ENCODE measurements at regions not wholly inside any gene's neighbourhood (a gene's known extent, or its start where the extent isn't known, plus 50 kb on each side); places are given as distances from the start of the nearest gene placed in this dataset.

DNA sequence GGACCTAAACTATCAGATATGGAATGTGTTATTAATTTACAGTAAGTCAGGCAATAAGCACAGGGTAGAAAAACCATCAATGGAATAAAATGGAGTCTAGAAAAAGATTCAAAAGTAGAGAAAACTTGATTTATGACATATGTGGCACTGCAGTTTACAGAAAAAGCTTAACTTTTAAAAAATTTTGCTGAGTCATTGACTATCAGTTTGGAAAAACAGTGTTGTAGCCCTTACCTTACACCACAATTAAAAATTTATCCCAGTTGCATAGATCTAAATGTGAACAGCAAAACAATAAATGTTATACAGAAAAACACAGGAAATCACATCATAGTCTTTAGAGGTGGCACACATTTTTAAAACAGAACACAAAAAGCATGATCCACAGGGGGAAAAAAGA is 108.5 kb downstream of the USP22 start:
- Histone ChIP-seq H3K9me3 (ENCODE audit: control insufficient read depth, insufficient read depth, low read length) (peaks cover 4% of the 10 kb centered on the region; the same call in 1 of the 2 replicates), H3K27me3 (ENCODE audit: control insufficient read depth, insufficient read depth, low read length) (no peaks in the 10 kb centered on the region), H3K4me3 (ENCODE audit: low read depth, low read length) (no peak overlapping the region), H3K27ac (ENCODE audit: low read depth, low read length) (no peak overlapping the region)
- ChIA-PET POLR2A (no interaction called here), CTCF (interaction anchor here (0.7 kb wide), 1 partner anchor 59 kb away, joined by 9 read pairs; no protein-coding TSS in a partner anchor)
- DNase-seq (ENCODE audit: low read depth, low spot score), result no peak
- TF ChIP-seq, protein P1, sequence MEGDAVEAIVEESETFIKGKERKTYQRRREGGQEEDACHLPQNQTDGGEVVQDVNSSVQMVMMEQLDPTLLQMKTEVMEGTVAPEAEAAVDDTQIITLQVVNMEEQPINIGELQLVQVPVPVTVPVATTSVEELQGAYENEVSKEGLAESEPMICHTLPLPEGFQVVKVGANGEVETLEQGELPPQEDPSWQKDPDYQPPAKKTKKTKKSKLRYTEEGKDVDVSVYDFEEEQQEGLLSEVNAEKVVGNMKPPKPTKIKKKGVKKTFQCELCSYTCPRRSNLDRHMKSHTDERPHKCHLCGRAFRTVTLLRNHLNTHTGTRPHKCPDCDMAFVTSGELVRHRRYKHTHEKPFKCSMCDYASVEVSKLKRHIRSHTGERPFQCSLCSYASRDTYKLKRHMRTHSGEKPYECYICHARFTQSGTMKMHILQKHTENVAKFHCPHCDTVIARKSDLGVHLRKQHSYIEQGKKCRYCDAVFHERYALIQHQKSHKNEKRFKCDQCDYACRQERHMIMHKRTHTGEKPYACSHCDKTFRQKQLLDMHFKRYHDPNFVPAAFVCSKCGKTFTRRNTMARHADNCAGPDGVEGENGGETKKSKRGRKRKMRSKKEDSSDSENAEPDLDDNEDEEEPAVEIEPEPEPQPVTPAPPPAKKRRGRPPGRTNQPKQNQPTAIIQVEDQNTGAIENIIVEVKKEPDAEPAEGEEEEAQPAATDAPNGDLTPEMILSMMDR (IDR thresholded peaks at IDR 0.05; ENCODE audit: low read depth, low read length), result no peak

DNA sequence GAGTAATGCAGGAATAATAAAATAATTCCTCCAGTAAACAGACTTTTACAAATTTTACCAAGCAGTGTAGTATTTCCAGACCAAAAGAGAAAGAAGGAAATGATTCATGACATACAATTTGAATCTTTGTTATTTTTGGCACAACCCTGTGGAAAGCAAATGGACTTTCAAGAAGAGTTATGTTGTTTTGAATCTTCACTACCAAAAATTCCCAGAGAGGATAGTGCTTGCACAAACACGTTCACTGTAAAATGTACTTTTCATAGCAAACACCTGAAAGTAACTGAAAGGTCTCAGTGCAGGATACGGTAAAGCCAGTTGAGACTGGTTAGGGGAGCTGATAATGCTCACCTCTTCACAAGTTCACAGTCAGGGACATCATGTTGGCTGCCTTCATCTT is 107.1 kb downstream of the USP22 start:
- CTCF ChIA-PET, result interaction anchor here (1.1 to 2.4 kb wide), 3 partner anchors 28 to 108 kb away, joined by 3 to 13 read pairs (median 3); partner anchors contain the start of gene USP22
- DNase-seq (ENCODE audit: low read depth, low spot score), result no peak
- H3K4me3 ChIP-seq (ENCODE audit: low read depth, low read length), result no peak overlapping the region
- POLR2A ChIA-PET, result interaction anchor here (1.0 kb wide), 1 partner anchor 108 kb away, joined by 3 read pairs; no protein-coding TSS in a partner anchor
- peaks cover 2% of the 10 kb centered on the region for H3K27me3 ChIP-seq (ENCODE audit: control insufficient read depth, insufficient read depth, low read length)
- TF ChIP-seq, protein P1 (IDR thresholded peaks at IDR 0.05; ENCODE audit: low read depth, low read length), result no peak
- peaks cover 4% of the 10 kb centered on the region; the same call in 1 of the 2 replicates for H3K9me3 ChIP-seq (ENCODE audit: control insufficient read depth, insufficient read depth, low read length)
- no peak overlapping the region for H3K27ac ChIP-seq (ENCODE audit: low read depth, low read length)

DNA sequence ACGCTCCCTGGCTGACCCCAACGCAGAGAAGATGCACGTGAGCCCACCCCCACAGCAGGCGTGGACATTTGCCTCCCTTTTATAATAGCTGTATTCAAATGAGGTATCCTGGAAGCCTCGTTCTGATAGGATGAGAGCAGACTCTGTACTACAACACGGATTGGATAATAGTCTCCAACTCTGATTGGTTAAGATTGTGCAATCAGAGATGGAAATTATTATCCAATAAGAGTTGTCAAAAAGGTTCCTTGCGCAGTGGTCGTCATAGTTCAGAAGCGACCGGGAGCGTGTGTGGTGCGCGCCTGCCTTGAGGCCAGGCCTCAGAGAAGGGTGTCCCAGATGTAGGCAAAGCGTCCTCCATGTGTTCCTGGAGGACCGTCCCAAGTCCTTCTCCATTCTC is 104.6 kb downstream of the USP22 start:
- TF ChIP-seq, protein P1 (IDR thresholded peaks at IDR 0.05; ENCODE audit: low read depth, low read length), result no peak
- no peak overlapping the region for H3K27ac ChIP-seq (ENCODE audit: low read depth, low read length)
- H3K27me3 ChIP-seq (ENCODE audit: control insufficient read depth, insufficient read depth, low read length), result peaks cover 2% of the 10 kb centered on the region
- H3K4me3 ChIP-seq (ENCODE audit: low read depth, low read length), result no peak overlapping the region
- DNase-seq (ENCODE audit: low read depth, low spot score), result no peak
- H3K9me3 ChIP-seq (ENCODE audit: control insufficient read depth, insufficient read depth, low read length), result peaks cover 4% of the 10 kb centered on the region; the same call in 1 of the 2 replicates
- ChIA-PET CTCF (no interaction called here), POLR2A (no interaction called here)

DNA sequence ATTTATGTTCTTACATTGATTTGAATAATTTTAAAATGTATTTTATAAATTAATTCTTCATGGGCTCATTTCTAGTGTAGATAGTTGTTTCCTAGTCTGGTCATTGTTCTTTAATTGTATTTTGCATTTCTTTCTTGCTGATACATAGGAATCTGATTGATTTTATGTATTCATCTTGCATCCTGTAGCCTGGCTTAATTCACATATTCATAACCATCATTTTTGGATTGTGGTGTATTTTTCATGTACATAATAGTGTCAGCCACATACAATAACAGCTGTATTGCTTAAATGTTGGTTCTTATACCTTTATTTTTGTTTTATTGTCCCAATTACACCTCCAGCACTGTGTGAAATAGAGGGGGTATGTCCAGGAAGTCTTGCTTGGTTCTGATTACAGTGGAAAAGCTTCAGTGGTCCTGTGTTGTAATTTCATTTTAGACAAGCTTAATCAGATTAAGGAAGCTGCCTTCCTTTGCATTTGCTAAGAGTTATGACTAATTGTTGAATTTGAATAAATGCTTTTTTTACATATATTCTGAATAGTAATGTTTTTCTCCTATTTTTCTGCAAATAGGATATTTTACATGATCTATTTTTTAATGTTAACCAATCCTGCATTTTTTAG is 103.7 kb downstream of the USP22 start:
- H3K27ac ChIP-seq (ENCODE audit: low read depth, low read length), result no peak overlapping the region
- no peak for DNase-seq (ENCODE audit: low read depth, low spot score)
- TF ChIP-seq, protein P1 (IDR thresholded peaks at IDR 0.05; ENCODE audit: low read depth, low read length), result no peak
- ChIA-PET CTCF (interaction anchor here (1.2 kb wide), 1 partner anchor 54 kb away, joined by 4 read pairs; no protein-coding TSS in a partner anchor), POLR2A (no interaction called here)
- H3K27me3 ChIP-seq (ENCODE audit: control insufficient read depth, insufficient read depth, low read length), result peaks cover 6% of the 10 kb centered on the region
- H3K4me3 ChIP-seq (ENCODE audit: low read depth, low read length), result no peak overlapping the region
- peaks cover 4% of the 10 kb centered on the region; the same call in 1 of the 2 replicates for H3K9me3 ChIP-seq (ENCODE audit: control insufficient read depth, insufficient read depth, low read length)

DNA sequence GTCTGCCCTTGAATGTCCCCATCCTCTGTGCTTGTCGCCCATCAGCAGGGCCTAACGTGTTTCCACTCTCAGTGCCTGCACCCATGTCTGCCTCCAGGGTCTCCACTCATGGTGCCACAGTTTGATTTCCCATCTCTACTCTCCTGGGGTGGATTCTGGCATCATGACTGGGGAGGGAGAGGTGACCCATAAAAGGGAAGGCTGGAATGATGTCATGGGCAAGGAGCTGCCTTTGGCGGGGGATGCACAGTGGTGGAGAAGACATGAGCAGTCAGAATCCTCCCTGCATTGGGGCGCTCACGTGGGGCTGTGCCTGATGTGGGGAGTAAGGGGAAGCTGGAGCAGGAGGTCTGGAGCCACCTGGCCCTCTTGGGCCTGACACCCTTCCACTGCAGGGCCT is 100.9 kb downstream of the USP22 start:
- ChIA-PET CTCF (no interaction called here), POLR2A (no interaction called here)
- Histone ChIP-seq H3K27me3 (ENCODE audit: control insufficient read depth, insufficient read depth, low read length) (peaks cover 28% of the 10 kb centered on the region), H3K9me3 (ENCODE audit: control insufficient read depth, insufficient read depth, low read length) (peaks cover 4% of the 10 kb centered on the region; the same call in 1 of the 2 replicates), H3K4me3 (ENCODE audit: low read depth, low read length) (no peak overlapping the region), H3K27ac (ENCODE audit: low read depth, low read length) (no peak overlapping the region)
- DNase-seq (ENCODE audit: low read depth, low spot score), result no peak
- TF ChIP-seq, protein P1 (IDR thresholded peaks at IDR 0.05; ENCODE audit: low read depth, low read length), result no peak

Data from AG04450 (cell line).